K562 (cell line): ENCODE measurements at regions not wholly inside any gene's neighbourhood (a gene's known extent, or its start where the extent isn't known, plus 50 kb on each side); places are given as distances from the start of the nearest gene placed in this dataset.

Source experiments
- ATAC-seq: fragments of 200-7000 bp; cut with Tn5 transposase; 3 replicates; pipeline ENCODE4 v1.9.1; 2020; ENCODE audit warnings: moderate library complexity
- BruUV-seq: library from RNA; stranded (reverse); fragments of 400-500 nt; replicated peaks from 2 replicates; lab custom pipeline; 2021; lab: Mats Ljungman, UMichigan
- CTCF ChIA-PET: fragments of 300-600 bp; formaldehyde crosslinking; extraction: SDS; loops from one replicate; lab custom pipeline; 2021; ENCODE audit warnings: low intra/inter-chr PET ratio; lab: Yijun Ruan, JAX
- POLR2A ChIA-PET: fragments of 300-600, 350-650 bp; sonication (Branson Sonifier 250); formaldehyde crosslinking; extraction: SDS; loops from one replicate; lab custom pipeline; 2021; ENCODE audit warnings: antibody characterized with exemption, inconsistent platforms; lab: Yijun Ruan, JAX
- DNase-seq, 4 experiments: peaks; one replicate each; pipeline versions ENCODE4 v3.0.0 to v3.0.0-alpha.2; 2011 to 2018; ENCODE audit warnings: low spot score in 3 of 4, mixed read lengths in 3 of 4; ENCODE audit errors: extremely low read depth in 1 of 4
- FAIRE-seq: peaks from 2 replicates; lab custom pipeline; 2011; peaks lifted over from hg19 to GRCh38; lab: Jason Lieb, UNC
- H2AFZ ChIP-seq: 2 replicates; pipeline ENCODE4 v1.6.0; 2011; ENCODE audit warnings: low read depth, low read length, control low read depth, inconsistent platforms
- H3K27ac ChIP-seq: fragments of 200-600 bp; 3 replicates; pipeline ENCODE4 v1.8.0; 2011; ENCODE audit warnings: low read depth, mild to moderate bottlenecking, control low read depth, inconsistent platforms, low read length, moderate library complexity, mixed read lengths; ENCODE audit errors: extremely low read depth
- H3K27me3 ChIP-seq, 2 experiments: fragments of 300-600 bp in 1 of 2; 2 replicates in 1 of 2; 3 replicates in 1 of 2; pipeline versions ENCODE4 v1.6.0 to v1.8.0; 2011; ENCODE audit warnings: inconsistent platforms in 2 of 2, low read length in 2 of 2, mild to moderate bottlenecking in 1 of 2, mixed read lengths in 1 of 2, moderate library complexity in 1 of 2; ENCODE audit not compliant: control insufficient read depth in 2 of 2, insufficient read depth in 2 of 2
- H3K36me3 ChIP-seq: fragments of 300-600 bp; 3 replicates; pipeline ENCODE4 v1.8.0; 2011; ENCODE audit warnings: mild to moderate bottlenecking, low read length, inconsistent platforms; ENCODE audit not compliant: control insufficient read depth, insufficient read depth
- H3K4me1 ChIP-seq, 2 experiments: fragments of 200-600 bp in 1 of 2; replicated peaks in 1 of 2; 2 replicates in 1 of 2; 3 replicates in 1 of 2; pipeline versions ENCODE4 v1.5.1 to v1.8.0; 2011; ENCODE audit warnings: inconsistent platforms in 2 of 2, low read length in 2 of 2, mild to moderate bottlenecking in 1 of 2, mixed read lengths in 1 of 2, moderate library complexity in 1 of 2; ENCODE audit not compliant: control insufficient read depth in 2 of 2, insufficient read depth in 2 of 2
- H3K4me2 ChIP-seq: 2 replicates; pipeline ENCODE4 v1.6.1; 2011; ENCODE audit warnings: low read length, control low read depth, inconsistent platforms, mixed read lengths; ENCODE audit not compliant: insufficient read depth
- H3K4me3 ChIP-seq: fragments of 200-600 bp; sonication (generic), shearing (Covaris generic); 2 replicates; pipeline ENCODE4 v1.5.1; 2016; ENCODE audit warnings: control low read depth, inconsistent platforms
- H3K79me2 ChIP-seq: fragments of 200-600 bp; 3 replicates; pipeline ENCODE4 v1.8.0; 2011; ENCODE audit warnings: low read length, inconsistent platforms; ENCODE audit not compliant: control insufficient read depth, insufficient read depth
- H3K9ac ChIP-seq, 2 experiments: 2 replicates each; pipeline versions ENCODE4 v1.6.0 to v1.6.1; 2011; ENCODE audit warnings: low read depth in 2 of 2, low read length in 2 of 2, control low read depth in 1 of 2, inconsistent platforms in 1 of 2, mild to moderate bottlenecking in 1 of 2, mixed read lengths in 1 of 2; ENCODE audit not compliant: insufficient read depth in 1 of 2
- H3K9me1 ChIP-seq: one replicate; pipeline ENCODE4 v1.6.0; 2011; ENCODE audit warnings: inconsistent platforms, mild to moderate bottlenecking, low read length, moderate library complexity; ENCODE audit not compliant: control insufficient read depth, insufficient read depth
- H3K9me3 ChIP-seq: replicated peaks from 2 replicates; pipeline ENCODE4 v1.5.1; 2011; ENCODE audit warnings: low read depth, low read length, inconsistent platforms; ENCODE audit not compliant: control insufficient read depth, insufficient read depth
- H4K20me1 ChIP-seq: replicated peaks from 2 replicates; pipeline ENCODE4 v1.6.1; 2011; ENCODE audit warnings: low read length, inconsistent platforms, mixed read lengths; ENCODE audit not compliant: control insufficient read depth, insufficient read depth
- CHCHD3 ChIP-seq: fragments of 250-450 bp; sonication (Bioruptor Pico); IDR thresholded peaks from 2 replicates; pipeline ENCODE4 v2.1.2; 2022; ENCODE audit warnings: mild to moderate bottlenecking
- CHD1 ChIP-seq: fragments of 200-600 bp; sonication (generic); IDR thresholded peaks from one replicate; pipeline ENCODE4 v1.6.1; 2012; ENCODE audit warnings: mild to moderate bottlenecking, moderate library complexity, low read length, inconsistent platforms
- FOS ChIP-seq: IDR thresholded peaks from 3 replicates; pipeline ENCODE4 v1.6.1; 2011; ENCODE audit not compliant: insufficient read length; ENCODE audit errors: extremely low read depth
- HDGF ChIP-seq: fragments of 450-650 bp; IDR thresholded peaks from 2 replicates; pipeline ENCODE4 v1.6.1; 2016
- MEIS2 ChIP-seq: fragments of 450-650 bp; IDR thresholded peaks from 2 replicates; pipeline ENCODE4 v1.6.1; 2014; ENCODE audit warnings: mild to moderate bottlenecking; ENCODE audit not compliant: partially characterized antibody
- MIER1 ChIP-seq: fragments of 450-650 bp; IDR thresholded peaks from 2 replicates; pipeline ENCODE4 v1.6.1; 2016; ENCODE audit warnings: antibody characterized with exemption, mild to moderate bottlenecking, low read depth
- NFIX ChIP-seq: fragments of 250-450 bp; sonication (Bioruptor Pico); IDR thresholded peaks from 2 replicates; pipeline ENCODE4 v1.4.0; 2020; ENCODE audit warnings: low read depth, mild to moderate bottlenecking, moderate library complexity
- TCF7L2 ChIP-seq: fragments of 150-350 bp; IDR thresholded peaks from 2 replicates; pipeline ENCODE4 v1.6.1; 2016; ENCODE audit warnings: low read depth, mild to moderate bottlenecking, low read length, moderate library complexity
- ZNF384 ChIP-seq: IDR thresholded peaks from 2 replicates; pipeline ENCODE4 v1.6.1; 2012; ENCODE audit warnings: low read depth, low read length, improper control_type of control experiment
- ZNF717 ChIP-seq: fragments of 250-450 bp; sonication (Bioruptor Pico); IDR thresholded peaks from 2 replicates; pipeline ENCODE4 v1.5.0; 2021
- WGBS: fragments of 100-300 bp; shearing (Covaris generic); methylation state at CpG from one replicate; pipeline ENCODE4 v1.1.6; 2016; ENCODE audit warnings: low coverage, mixed read lengths; ENCODE audit not compliant: insufficient coverage; ENCODE audit errors: missing lambda C conversion rate; 5-methylcytosine and 5-hydroxymethylcytosine counted together
- in situ Hi-C: fragments of 300-500 bp; cut with MboI; formaldehyde crosslinking; loops from 4 replicates; pipeline ENCODE4 v1.15.0; 2018; ENCODE audit warnings: inconsistent platforms, mixed read lengths
- intact Hi-C: fragments of 100-400 bp; cut with micrococcal nuclease; formaldehyde crosslinking; loops from 2 replicates; pipeline ENCODE4 v1.14.2; 2022
- TF ChIP-seq, protein P1 (sequence below): fragments of 450-650 bp; formaldehyde crosslinking; IDR thresholded peaks from 2 replicates; pipeline ENCODE4 v1.4.0; 2022; ENCODE audit warnings: missing genetic modification characterization
- TF ChIP-seq, protein P2 (sequence below), 2 experiments: fragments of 150-350 bp in 1 of 2; IDR thresholded peaks; 2 replicates each; pipeline ENCODE4 v1.6.1; 2012 to 2016; ENCODE audit warnings: low read depth in 2 of 2, low read length in 2 of 2, mild to moderate bottlenecking in 1 of 2, moderate library complexity in 1 of 2
- TF ChIP-seq, protein P3 (sequence below): fragments of 250-450 bp; sonication (Bioruptor Pico); IDR thresholded peaks from 2 replicates; pipeline ENCODE4 v1.5.0; 2022; ENCODE audit warnings: mild to moderate bottlenecking

DNA sequence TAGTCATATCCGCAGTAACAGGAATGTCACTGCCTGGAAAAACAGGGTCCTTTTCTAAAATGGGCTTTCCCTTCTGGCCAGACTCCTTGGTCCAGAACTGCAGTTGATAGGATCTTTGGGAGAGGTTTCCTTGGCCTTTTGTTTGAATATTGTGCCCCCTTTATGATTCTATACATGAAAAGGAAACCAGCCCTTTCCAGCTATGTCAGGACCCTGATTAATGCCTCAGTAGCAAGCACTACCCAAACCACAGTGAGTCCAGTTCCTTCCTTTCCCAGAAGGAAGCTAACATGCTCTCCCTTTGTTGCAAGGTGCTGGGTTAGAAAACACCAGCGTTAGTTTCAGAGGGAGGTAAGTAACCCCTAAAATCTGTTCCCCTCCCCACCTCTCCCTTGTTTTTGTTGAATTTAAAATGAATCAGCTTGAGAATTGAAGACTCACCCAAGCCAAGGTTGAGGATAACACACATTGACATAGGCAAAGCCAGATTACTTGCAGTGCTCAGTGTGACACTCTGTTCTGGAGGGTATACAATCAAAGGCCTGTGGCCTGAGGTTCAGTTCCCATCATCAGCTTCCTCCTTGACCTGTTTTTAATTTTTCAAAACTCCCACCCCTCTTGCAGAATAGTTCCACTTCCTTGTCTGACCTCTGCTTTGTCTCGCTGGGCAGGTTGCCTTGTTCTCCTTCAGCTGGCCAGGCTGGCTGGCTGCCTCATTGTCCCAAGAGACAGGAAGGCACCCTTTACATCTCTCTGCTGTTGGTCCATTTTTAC is 51.2 kb downstream of the PABIR2 start (continued):
- TF ChIP-seq, protein P1, sequence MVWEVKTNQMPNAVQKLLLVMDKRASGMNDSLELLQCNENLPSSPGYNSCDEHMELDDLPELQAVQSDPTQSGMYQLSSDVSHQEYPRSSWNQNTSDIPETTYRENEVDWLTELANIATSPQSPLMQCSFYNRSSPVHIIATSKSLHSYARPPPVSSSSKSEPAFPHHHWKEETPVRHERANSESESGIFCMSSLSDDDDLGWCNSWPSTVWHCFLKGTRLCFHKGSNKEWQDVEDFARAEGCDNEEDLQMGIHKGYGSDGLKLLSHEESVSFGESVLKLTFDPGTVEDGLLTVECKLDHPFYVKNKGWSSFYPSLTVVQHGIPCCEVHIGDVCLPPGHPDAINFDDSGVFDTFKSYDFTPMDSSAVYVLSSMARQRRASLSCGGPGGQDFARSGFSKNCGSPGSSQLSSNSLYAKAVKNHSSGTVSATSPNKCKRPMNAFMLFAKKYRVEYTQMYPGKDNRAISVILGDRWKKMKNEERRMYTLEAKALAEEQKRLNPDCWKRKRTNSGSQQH (CRISPR knock-in tag): no peak
- TF ChIP-seq MIER1: no peak
- TF ChIP-seq, protein P2, sequence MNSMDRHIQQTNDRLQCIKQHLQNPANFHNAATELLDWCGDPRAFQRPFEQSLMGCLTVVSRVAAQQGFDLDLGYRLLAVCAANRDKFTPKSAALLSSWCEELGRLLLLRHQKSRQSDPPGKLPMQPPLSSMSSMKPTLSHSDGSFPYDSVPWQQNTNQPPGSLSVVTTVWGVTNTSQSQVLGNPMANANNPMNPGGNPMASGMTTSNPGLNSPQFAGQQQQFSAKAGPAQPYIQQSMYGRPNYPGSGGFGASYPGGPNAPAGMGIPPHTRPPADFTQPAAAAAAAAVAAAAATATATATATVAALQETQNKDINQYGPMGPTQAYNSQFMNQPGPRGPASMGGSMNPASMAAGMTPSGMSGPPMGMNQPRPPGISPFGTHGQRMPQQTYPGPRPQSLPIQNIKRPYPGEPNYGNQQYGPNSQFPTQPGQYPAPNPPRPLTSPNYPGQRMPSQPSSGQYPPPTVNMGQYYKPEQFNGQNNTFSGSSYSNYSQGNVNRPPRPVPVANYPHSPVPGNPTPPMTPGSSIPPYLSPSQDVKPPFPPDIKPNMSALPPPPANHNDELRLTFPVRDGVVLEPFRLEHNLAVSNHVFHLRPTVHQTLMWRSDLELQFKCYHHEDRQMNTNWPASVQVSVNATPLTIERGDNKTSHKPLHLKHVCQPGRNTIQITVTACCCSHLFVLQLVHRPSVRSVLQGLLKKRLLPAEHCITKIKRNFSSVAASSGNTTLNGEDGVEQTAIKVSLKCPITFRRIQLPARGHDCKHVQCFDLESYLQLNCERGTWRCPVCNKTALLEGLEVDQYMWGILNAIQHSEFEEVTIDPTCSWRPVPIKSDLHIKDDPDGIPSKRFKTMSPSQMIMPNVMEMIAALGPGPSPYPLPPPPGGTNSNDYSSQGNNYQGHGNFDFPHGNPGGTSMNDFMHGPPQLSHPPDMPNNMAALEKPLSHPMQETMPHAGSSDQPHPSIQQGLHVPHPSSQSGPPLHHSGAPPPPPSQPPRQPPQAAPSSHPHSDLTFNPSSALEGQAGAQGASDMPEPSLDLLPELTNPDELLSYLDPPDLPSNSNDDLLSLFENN (IDR thresholded peaks at IDR 0.05; ENCODE audit: low read depth in 2 of 2, low read length in 2 of 2): no peak

DNA sequence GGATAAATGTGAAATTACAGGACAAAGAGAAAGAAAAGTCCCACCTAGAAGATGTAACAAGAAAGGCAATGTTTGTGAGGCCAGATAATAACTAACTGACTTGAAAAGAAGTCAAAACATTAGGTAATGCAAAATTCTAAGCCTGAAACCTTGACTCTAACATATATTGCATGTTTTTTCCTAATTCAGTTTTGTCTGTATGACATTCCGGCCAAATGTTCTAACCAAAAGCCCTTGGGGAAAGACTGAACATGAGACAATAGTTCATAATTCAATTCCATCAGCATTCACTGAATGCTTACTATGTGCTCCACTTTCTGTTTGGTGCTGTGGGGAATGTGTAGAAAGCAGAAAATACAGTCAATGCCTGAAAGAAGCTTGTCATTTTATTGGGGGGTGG is 53.9 kb downstream of the PABIR2 start:
- in situ Hi-C loops (no loop called here), intact Hi-C loops (no loop called here)
- Histone ChIP-seq H2AFZ (no peak overlapping the region), H3K9me3 (no peaks in the 10 kb centered on the region), H3K27me3 (no peaks in the 10 kb centered on the region), H4K20me1 (no peaks in the 10 kb centered on the region), H3K9me1 (no peaks in the 10 kb centered on the region), H3K36me3 (no peaks in the 10 kb centered on the region), H3K4me3 (no peak overlapping the region), H3K4me2 (no peak overlapping the region), H3K9ac (no peak overlapping the region), H3K27ac (no peak overlapping the region), H3K79me2 (no peaks in the 10 kb centered on the region), H3K4me1 (peaks cover 0 to 19% of the 10 kb centered on the region in 2 experiments; a peak in 4 of 5 replicates)
- DNase-seq: no peak
- ChIA-PET POLR2A (no interaction called here), CTCF (no interaction called here)
- no peak for FAIRE-seq
- no TSS peak for BruUV-seq
- WGBS: 50% methylated on average over 1 of the region's 1 CpG
- ATAC-seq: no peak
- TF ChIP-seq TCF7L2: no peak
- no peak for TF ChIP-seq ZNF717 (CRISPR knock-in tag)
- TF ChIP-seq, protein P3, sequence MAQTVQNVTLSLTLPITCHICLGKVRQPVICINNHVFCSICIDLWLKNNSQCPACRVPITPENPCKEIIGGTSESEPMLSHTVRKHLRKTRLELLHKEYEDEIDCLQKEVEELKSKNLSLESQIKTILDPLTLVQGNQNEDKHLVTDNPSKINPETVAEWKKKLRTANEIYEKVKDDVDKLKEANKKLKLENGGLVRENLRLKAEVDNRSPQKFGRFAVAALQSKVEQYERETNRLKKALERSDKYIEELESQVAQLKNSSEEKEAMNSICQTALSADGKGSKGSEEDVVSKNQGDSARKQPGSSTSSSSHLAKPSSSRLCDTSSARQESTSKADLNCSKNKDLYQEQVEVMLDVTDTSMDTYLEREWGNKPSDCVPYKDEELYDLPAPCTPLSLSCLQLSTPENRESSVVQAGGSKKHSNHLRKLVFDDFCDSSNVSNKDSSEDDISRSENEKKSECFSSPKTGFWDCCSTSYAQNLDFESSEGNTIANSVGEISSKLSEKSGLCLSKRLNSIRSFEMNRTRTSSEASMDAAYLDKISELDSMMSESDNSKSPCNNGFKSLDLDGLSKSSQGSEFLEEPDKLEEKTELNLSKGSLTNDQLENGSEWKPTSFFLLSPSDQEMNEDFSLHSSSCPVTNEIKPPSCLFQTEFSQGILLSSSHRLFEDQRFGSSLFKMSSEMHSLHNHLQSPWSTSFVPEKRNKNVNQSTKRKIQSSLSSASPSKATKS (CRISPR knock-in tag): no peak
- no peak for TF ChIP-seq ZNF384
- TF ChIP-seq CHD1: no peak
- no peak for TF ChIP-seq MEIS2
- no peak for TF ChIP-seq HDGF
- no peak for TF ChIP-seq CHCHD3 (CRISPR knock-in tag)
- TF ChIP-seq FOS: no peak
- TF ChIP-seq NFIX (CRISPR knock-in tag): no peak
